SK-N-SH (cell line): ENCODE measurements at regions not wholly inside any gene's neighbourhood (a gene's known extent, or its start where the extent isn't known, plus 50 kb on each side); places are given as distances from the start of the nearest gene placed in this dataset.

ENCODE experiments used
- CTCF ChIA-PET: fragments of 300-600, 350-600 bp; formaldehyde crosslinking; extraction: SDS; loops from one replicate; lab custom pipeline; 2021; lab: Yijun Ruan, JAX
- POLR2A ChIA-PET: fragments of 350-600 bp; sonication (Branson Sonifier 250); formaldehyde crosslinking; extraction: SDS; loops from one replicate; lab custom pipeline; 2020; ENCODE audit warnings: antibody characterized with exemption, inconsistent platforms; lab: Yijun Ruan, JAX
- DNase-seq: peaks from one replicate; pipeline ENCODE4 v3.0.0; 2012
- H2AFZ ChIP-seq: fragments of 200-600 bp; sonication (generic); 2 replicates; pipeline ENCODE4 v1.8.1; 2016; ENCODE audit warnings: antibody characterized with exemption, mild to moderate bottlenecking, low read depth
- H3F3A ChIP-seq: fragments of 200-600 bp; sonication (generic); replicated peaks from 2 replicates; pipeline ENCODE3; 2016; ENCODE audit warnings: antibody characterized with exemption, mild to moderate bottlenecking; ENCODE audit not compliant: insufficient read depth
- H3K27ac ChIP-seq, 2 experiments: fragments of 200-500 bp in 1 of 2; fragments of 200-600 bp in 1 of 2; sonication (Bioruptor generic) in 1 of 2; sonication (generic), shearing (Covaris generic) in 1 of 2; 2 replicates each; pipeline versions ENCODE4 v1.5.1 to v1.6.1; 2014 to 2016; ENCODE audit warnings: low read depth in 2 of 2, inconsistent platforms in 1 of 2, low read length in 1 of 2, mild to moderate bottlenecking in 1 of 2, mixed read lengths in 1 of 2
- H3K27me3 ChIP-seq: fragments of 200-600 bp; sonication (generic), shearing (Covaris generic); 2 replicates; pipeline ENCODE4 v1.6.1; 2016; ENCODE audit warnings: mixed run types; ENCODE audit not compliant: insufficient read depth
- H3K36me3 ChIP-seq, 2 experiments: fragments of 200-500 bp in 1 of 2; fragments of 200-600 bp in 1 of 2; sonication (Bioruptor generic) in 1 of 2; sonication (generic) in 1 of 2; replicated peaks in 1 of 2; 2 replicates each; pipeline versions ENCODE3 to v1.5.1; 2014 to 2016; ENCODE audit warnings: low read length in 1 of 2, mild to moderate bottlenecking in 1 of 2; ENCODE audit not compliant: insufficient read depth in 2 of 2, control insufficient read depth in 1 of 2
- H3K4me1 ChIP-seq, 2 experiments: fragments of 200-500 bp in 1 of 2; fragments of 200-600 bp in 1 of 2; sonication (Bioruptor generic) in 1 of 2; sonication (generic), shearing (Covaris generic) in 1 of 2; 2 replicates each; pipeline versions ENCODE4 v1.5.1 to v1.6.1; 2014 to 2016; ENCODE audit warnings: low read depth in 1 of 2, low read length in 1 of 2, mixed run types in 1 of 2; ENCODE audit not compliant: insufficient read depth in 2 of 2, control insufficient read depth in 1 of 2
- H3K4me2 ChIP-seq: fragments of 200-600 bp; sonication (generic), shearing (Covaris generic); 2 replicates; pipeline ENCODE4 v1.6.1; 2017; ENCODE audit warnings: mixed run types
- H3K4me3 ChIP-seq, 2 experiments: fragments of 200-500 bp in 1 of 2; fragments of 200-600 bp in 1 of 2; sonication (Bioruptor generic) in 1 of 2; sonication (generic), shearing (Covaris generic) in 1 of 2; 2 replicates each; pipeline versions ENCODE4 v1.5.1 to v1.8.1; 2014 to 2016; ENCODE audit warnings: low read depth in 2 of 2, inconsistent platforms in 1 of 2, low read length in 1 of 2, mild to moderate bottlenecking in 1 of 2, mixed read lengths in 1 of 2, moderate library complexity in 1 of 2
- H3K79me2 ChIP-seq: fragments of 200-600 bp; sonication (generic); 2 replicates; pipeline ENCODE4 v1.8.1; 2017; ENCODE audit warnings: mild to moderate bottlenecking; ENCODE audit not compliant: insufficient read depth
- H3K9ac ChIP-seq: fragments of 200-600 bp; sonication (generic); 2 replicates; pipeline ENCODE4 v1.6.1; 2017; ENCODE audit warnings: mixed run types
- H3K9me2 ChIP-seq: fragments of 200-600 bp; sonication (generic); 2 replicates; pipeline ENCODE4 v1.6.1; 2017; ENCODE audit warnings: mixed run types
- H3K9me3 ChIP-seq: fragments of 200-600 bp; sonication (generic); 2 replicates; pipeline ENCODE4 v1.6.1; 2017; ENCODE audit warnings: mixed run types, mild to moderate bottlenecking, moderate library complexity
- H4K20me1 ChIP-seq: fragments of 200-600 bp; sonication (generic); 2 replicates; pipeline ENCODE4 v1.6.1; 2017; ENCODE audit warnings: mild to moderate bottlenecking, mixed run types; ENCODE audit not compliant: insufficient read depth
- CHD2 ChIP-seq: fragments of 150-350 bp; IDR thresholded peaks from 2 replicates; pipeline ENCODE4 v1.6.1; 2018; ENCODE audit warnings: low read length; ENCODE audit not compliant: partially characterized antibody
- EP300 ChIP-seq, 2 experiments: IDR thresholded peaks; 2 replicates each; pipeline versions ENCODE4 v1.4.0 to v1.6.1; 2012; ENCODE audit warnings: borderline replicate concordance in 1 of 2, low read depth in 1 of 2, low read length in 1 of 2
- FOSL2 ChIP-seq: IDR thresholded peaks from 2 replicates; pipeline ENCODE4 v1.4.0; 2012; ENCODE audit warnings: low read depth, mild to moderate bottlenecking, moderate library complexity, borderline replicate concordance
- FOXJ3 ChIP-seq: sonication (generic); formaldehyde crosslinking; IDR thresholded peaks from 2 replicates; pipeline ENCODE4 v1.5.1; 2020; ENCODE audit warnings: mild to moderate bottlenecking, missing genetic modification reagents
- GABPA ChIP-seq: IDR thresholded peaks from 2 replicates; pipeline ENCODE4 v1.4.0; 2012; ENCODE audit warnings: low read depth, mild to moderate bottlenecking
- GATA2 ChIP-seq: sonication (generic); formaldehyde crosslinking; IDR thresholded peaks from 2 replicates; pipeline ENCODE4 v1.5.0; 2020; ENCODE audit warnings: mild to moderate bottlenecking, missing genetic modification reagents
- JUND ChIP-seq: IDR thresholded peaks from 2 replicates; pipeline ENCODE4 v1.4.0; 2012
- MAX ChIP-seq: IDR thresholded peaks from 2 replicates; pipeline ENCODE4 v1.4.0; 2012; ENCODE audit warnings: low read depth
- MEF2A ChIP-seq: IDR thresholded peaks from 2 replicates; pipeline ENCODE4 v1.4.0; 2012; ENCODE audit warnings: low read depth, borderline replicate concordance
- MXI1 ChIP-seq: IDR thresholded peaks from 2 replicates; pipeline ENCODE4 v1.6.1; 2012; ENCODE audit warnings: mild to moderate bottlenecking, low read depth, low read length, improper control_type of control experiment
- NFIC ChIP-seq: IDR thresholded peaks from 2 replicates; pipeline ENCODE4 v1.4.0; 2012; ENCODE audit warnings: borderline replicate concordance
- NRF1 ChIP-seq: IDR thresholded peaks from 2 replicates; pipeline ENCODE4 v1.6.1; 2012; ENCODE audit warnings: low read depth, mild to moderate bottlenecking, low read length
- PBX3 ChIP-seq: IDR thresholded peaks from 2 replicates; pipeline ENCODE4; 2012
- POLR2AphosphoS5 ChIP-seq: IDR thresholded peaks from 2 replicates; pipeline ENCODE4 v1.6.1; 2012; ENCODE audit warnings: low read depth, low read length
- RAD21 ChIP-seq: IDR thresholded peaks from 2 replicates; pipeline ENCODE4 v1.6.1; 2012; ENCODE audit warnings: mild to moderate bottlenecking, low read length
- RCOR1 ChIP-seq: fragments of 150-350 bp; IDR thresholded peaks from 2 replicates; pipeline ENCODE4 v1.6.1; 2017; ENCODE audit warnings: antibody characterized with exemption, low read length
- RFX5 ChIP-seq: IDR thresholded peaks from 2 replicates; pipeline ENCODE4 v1.6.1; 2012; ENCODE audit warnings: mild to moderate bottlenecking, improper control_type of control experiment, low read length
- RXRA ChIP-seq: IDR thresholded peaks from 2 replicates; pipeline ENCODE4 v1.4.0; 2012; ENCODE audit warnings: low read depth, mild to moderate bottlenecking, borderline replicate concordance
- SIN3A ChIP-seq: IDR thresholded peaks from 2 replicates; pipeline ENCODE4 v1.6.1; 2012; ENCODE audit warnings: low read depth, mild to moderate bottlenecking, low read length, moderate library complexity, borderline replicate concordance
- TAF1 ChIP-seq: IDR thresholded peaks from 2 replicates; pipeline ENCODE4 v1.6.1; 2012; ENCODE audit warnings: low read depth, mild to moderate bottlenecking, low read length, moderate library complexity, borderline replicate concordance
- TCF12 ChIP-seq: IDR thresholded peaks from 2 replicates; pipeline ENCODE4 v1.4.0; 2012
- TEAD4 ChIP-seq: IDR thresholded peaks from 2 replicates; pipeline ENCODE4 v1.4.0; 2012; ENCODE audit warnings: mild to moderate bottlenecking, borderline replicate concordance; ENCODE audit not compliant: insufficient read depth
- USF1 ChIP-seq: IDR thresholded peaks from 2 replicates; pipeline ENCODE4 v1.4.0; 2012; ENCODE audit warnings: low read depth, borderline replicate concordance
- USF2 ChIP-seq: fragments of 150-350 bp; IDR thresholded peaks from 2 replicates; pipeline ENCODE4 v1.6.1; 2017; ENCODE audit warnings: antibody characterized with exemption, low read length, low read depth, borderline replicate concordance
- WGBS: methylation state at CpG from one replicate; pipeline ENCODE4 v1.1.6; 2017; ENCODE audit warnings: low lambda C conversion rate; 5-methylcytosine and 5-hydroxymethylcytosine counted together

GRCh38 chr5:57416278-57416994 is 66.2 kb downstream of the ACTBL2 start:
- whole genome bisulfite sequencing: 41% methylated on average over 4 of the region's 4 CpGs
- Histone ChIP-seq H3K27ac (peak overlapping the region; percentile 49 to 94; a peak in 3 of 4 replicates), H3K4me3 (no peak overlapping the region), H3K9me2 (no peaks in the 10 kb centered on the region), H3K79me2 (no peaks in the 10 kb centered on the region), H3F3A (peaks cover 3% of the 10 kb centered on the region), H3K4me2 (peak overlapping the region; percentile 30; the same call in 1 of the 2 replicates)
- TF ChIP-seq PBX3 (peak; percentile 93), EP300 (IDR thresholded peaks at IDR 0.05; ENCODE audit: borderline replicate concordance in 1 of 2, low read depth in 1 of 2, low read length in 1 of 2) (peak; percentile 71 to 90; a peak in 3 of 4 replicates), GATA2 (peak; percentile 84), POLR2AphosphoS5 (peak; percentile 96), TAF1 (no peak; the same call in 1 of the 2 replicates), FOXJ3 (CRISPR knock-in tag) (peak; percentile 78; the same call in 1 of the 2 replicates), RXRA (no peak), JUND (peak; percentile 71), FOSL2 (peak; percentile 35; the same call in 1 of the 2 replicates), TCF12 (peak; percentile 99), RAD21 (peak; percentile 26), NFIC (peak; percentile 34; the same call in 1 of the 2 replicates), RCOR1 (peak; percentile 93), TEAD4 (peak; percentile 42; the same call in 1 of the 2 replicates), CHD2 (no peak), MXI1 (no peak)
- TF ChIP-seq, all 33 proteins: peak for 12
- Histone ChIP-seq H3K4me1 (peaks cover 5 to 31% of the 10 kb centered on the region in 2 experiments; a peak in 2 of 4 replicates), H4K20me1 (no peaks in the 10 kb centered on the region), H3K9me3 (no peaks in the 10 kb centered on the region), H2AFZ (no peak overlapping the region), H3K27me3 (no peaks in the 10 kb centered on the region), H3K9ac (no peak overlapping the region), H3K36me3 (no peaks in the 10 kb centered on the region)
- CTCF ChIA-PET: interaction anchor here (0.8 to 1.7 kb wide), 5 partner anchors 33 to 1045 kb away, joined by 3 to 4 read pairs (median 3); no protein-coding TSS in a partner anchor
- POLR2A ChIA-PET: no interaction called here
- peak; percentile 74 for DNase-seq

GRCh38 chr5:57414857-57415256 is 67.8 kb downstream of the ACTBL2 start:
- WGBS: 79% methylated on average over 2 of the region's 2 CpGs
- no peaks in the 10 kb centered on the region for H4K20me1 ChIP-seq
- H3K27me3 ChIP-seq: no peaks in the 10 kb centered on the region
- H3K4me1 ChIP-seq: peaks cover 5 to 31% of the 10 kb centered on the region in 2 experiments; a peak in 2 of 4 replicates
- no peak overlapping the region for H3K4me3 ChIP-seq
- CTCF ChIA-PET: no interaction called here
- TF ChIP-seq POLR2AphosphoS5 (no peak), USF1 (no peak), USF2 (no peak), RFX5 (no peak), FOXJ3 (CRISPR knock-in tag) (no peak), GATA2 (no peak), RAD21 (no peak), NRF1 (no peak), RXRA (no peak), TEAD4 (no peak), GABPA (no peak), MAX (no peak), MEF2A (no peak), SIN3A (no peak), NFIC (no peak), TCF12 (no peak)
- TF ChIP-seq, all 33 proteins: peak for 0
- peaks cover 3% of the 10 kb centered on the region for H3F3A ChIP-seq
- H2AFZ ChIP-seq: no peak overlapping the region
- H3K79me2 ChIP-seq: no peaks in the 10 kb centered on the region
- H3K36me3 ChIP-seq: no peaks in the 10 kb centered on the region
- H3K27ac ChIP-seq: no peak overlapping the region; a peak in 1 of 4 replicates
- POLR2A ChIA-PET: no interaction called here
- H3K9ac ChIP-seq: no peak overlapping the region
- H3K9me2 ChIP-seq: no peaks in the 10 kb centered on the region
- no peak for DNase-seq
- H3K9me3 ChIP-seq: no peaks in the 10 kb centered on the region
- H3K4me2 ChIP-seq: no peak overlapping the region
